NCI-H510A treated with DMSO at 0.1 percent for 48 hours (cell line): ENCODE measurements at regions not wholly inside any gene's neighbourhood (a gene's known extent, or its start where the extent isn't known, plus 50 kb on each side); places are given as distances from the start of the nearest gene placed in this dataset.
"Not testable (repeated sequence)": the region's sequence is repeated elsewhere in the genome, so short reads cannot be mapped to it uniquely, and the experiment has no call there.

Source experiments
- DNase-seq: peaks from one replicate; lab custom pipeline; 2025; lab: John Stamatoyannopoulos, UW

DNA sequence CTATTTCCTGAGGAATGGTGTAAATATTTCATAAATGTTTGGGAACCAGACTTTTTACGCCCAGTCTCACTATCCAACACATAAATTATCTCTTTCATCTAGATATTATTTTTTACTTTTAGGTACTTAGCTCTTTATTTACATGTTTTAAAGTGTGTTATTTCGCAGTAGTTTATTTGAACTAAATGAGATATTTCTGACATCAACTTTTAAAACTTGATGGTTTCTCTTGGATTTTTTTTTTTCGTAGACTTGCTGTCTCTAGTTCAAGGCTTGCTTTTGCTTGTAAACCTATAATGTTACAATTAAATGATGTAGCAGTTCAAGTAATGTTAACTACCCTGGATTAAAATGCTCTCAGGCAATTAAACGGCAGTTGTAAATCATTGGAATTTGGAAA is 241.7 kb upstream of the PDE3A start:
- DNase-seq, result no peak

GRCh38 chr12:20127413-20127812 is 240.9 kb upstream of the PDE3A start:
- no peak for DNase-seq

- DNase-seq, result no peak
These were observed 239.4 kb upstream of the PDE3A start for GRCh38 chr12:20128928-20129327.

GRCh38 chr12:20132818-20133217 is 235.5 kb upstream of the PDE3A start:
- no peak for DNase-seq

DNA sequence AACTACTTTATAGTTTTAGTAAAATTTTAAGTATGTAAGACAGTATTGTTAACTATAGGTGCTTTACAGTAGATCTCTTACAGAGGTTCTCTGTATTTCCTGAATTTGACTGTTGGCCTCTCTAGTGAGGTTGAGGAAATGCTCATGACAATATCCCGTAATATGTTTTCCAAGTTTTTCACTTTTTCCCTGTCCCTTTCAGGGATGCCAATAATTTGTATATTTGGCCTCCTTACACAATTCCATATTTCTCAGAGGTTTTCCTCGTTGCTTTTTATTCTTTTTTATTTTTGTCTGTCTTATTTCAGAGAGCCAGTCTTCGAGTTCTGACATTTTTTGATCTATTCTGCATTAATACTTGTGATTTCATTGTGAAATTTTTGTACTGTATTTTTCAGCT is 233.7 kb upstream of the PDE3A start:
- no peak for DNase-seq

DNA sequence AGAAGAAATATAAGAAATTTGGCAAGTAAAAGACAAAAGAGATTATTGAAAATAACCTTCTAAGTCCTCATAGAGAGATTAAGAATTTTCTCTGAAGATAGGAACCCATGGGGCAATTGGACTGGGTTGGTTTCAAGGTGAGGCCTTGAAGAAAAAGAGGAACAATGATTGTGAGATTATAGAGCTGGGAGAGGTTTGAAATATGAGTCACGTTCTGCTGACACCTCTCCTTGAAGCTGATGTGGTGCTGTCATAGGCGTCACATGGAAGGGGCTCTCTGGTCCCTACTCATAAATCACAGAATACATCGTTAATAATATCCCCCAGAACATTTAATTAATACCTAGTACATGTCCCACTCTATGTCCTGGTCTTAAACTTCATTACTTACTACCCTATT is 227.6 kb upstream of the PDE3A start:
- no peak for DNase-seq

DNA sequence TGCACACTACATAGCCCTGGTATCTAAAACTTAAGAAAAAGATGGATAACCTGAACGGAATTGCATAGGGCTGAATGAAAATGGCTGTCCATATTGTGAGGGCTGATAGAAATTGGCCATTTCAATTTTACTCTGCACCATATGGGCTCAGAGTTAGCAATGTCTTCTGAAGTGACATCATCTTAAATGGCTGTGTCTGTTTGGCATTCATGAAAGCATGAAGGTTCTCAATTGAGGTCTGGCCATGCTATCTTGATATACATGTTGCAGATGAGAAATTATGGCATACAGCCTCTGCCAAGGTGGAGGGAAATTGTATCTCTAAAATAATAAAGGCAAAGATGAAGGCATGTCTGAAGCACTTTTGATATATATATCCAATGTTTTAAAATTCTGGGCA is 226.0 kb upstream of the PDE3A start:
- no peak for DNase-seq

DNA sequence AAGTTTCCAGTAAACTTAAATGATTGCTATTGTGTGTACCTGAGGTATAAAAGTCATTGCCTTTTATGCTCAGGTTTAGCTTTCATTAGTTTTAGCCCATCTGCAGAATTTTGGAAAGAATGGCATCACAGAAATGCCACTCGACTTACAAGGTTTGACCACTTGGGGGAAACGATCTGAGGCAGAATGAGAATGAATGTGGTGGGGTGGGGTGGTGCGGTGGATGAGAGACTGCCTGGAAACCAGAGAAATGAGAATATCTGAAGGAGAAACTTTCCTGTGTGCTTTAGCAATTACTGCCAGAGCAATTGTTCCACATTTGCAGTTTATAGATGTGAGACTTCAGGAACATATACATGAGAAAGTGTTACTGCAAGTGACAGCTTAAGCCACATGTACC is 225.4 kb upstream of the PDE3A start:
- DNase-seq, result no peak

GRCh38 chr12:20144341-20144740 is 224.0 kb upstream of the PDE3A start:
- no peak for DNase-seq

GRCh38 chr12:20148241-20148640 is 220.1 kb upstream of the PDE3A start:
- no peak for DNase-seq

DNA sequence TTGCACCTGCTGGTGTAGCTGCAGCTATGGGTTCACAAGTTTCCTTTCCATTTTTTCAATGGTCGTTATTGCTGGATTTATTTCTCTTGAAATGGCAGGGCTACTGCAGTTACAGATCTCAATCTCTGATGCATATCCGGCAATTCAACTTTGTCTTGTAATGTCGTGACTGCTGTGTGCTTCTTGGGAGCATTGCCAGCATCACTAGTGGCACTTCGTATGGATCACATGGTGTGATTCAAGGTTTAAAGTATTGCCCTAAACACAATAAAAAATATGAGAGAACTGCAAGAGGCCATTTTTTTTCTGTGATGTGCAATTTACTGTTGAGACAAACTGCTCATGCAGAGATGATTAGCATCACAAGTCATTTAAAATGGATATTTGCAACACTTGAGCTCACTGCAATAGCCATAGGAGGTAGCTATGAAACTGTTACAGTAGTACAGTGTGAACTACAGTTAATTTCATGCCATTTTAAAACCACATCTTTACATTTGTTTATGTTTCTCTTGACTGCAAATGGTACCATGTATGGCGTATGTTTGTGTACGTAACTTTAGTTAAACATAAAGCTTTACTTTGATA is 217.4 kb upstream of the PDE3A start:
- peak; percentile 7 for DNase-seq

DNA sequence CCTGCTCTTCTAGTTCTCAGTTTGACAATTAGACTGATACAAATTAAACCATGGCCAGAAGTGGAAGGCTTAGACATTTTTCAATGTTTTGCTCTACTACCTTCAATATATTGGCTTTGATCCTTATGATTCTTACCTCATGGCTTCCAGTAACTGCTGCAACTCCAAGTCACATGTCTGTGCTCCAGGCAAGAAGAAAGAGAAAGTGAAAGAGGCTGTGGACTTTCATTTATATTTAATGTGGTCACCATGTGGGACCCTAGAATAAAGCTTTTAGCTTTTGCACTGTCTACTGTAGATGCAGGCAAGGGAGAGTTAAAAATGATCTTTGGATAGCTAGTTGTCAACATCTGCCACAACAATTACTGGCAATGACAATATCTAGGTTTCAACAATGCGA is 214.3 kb upstream of the PDE3A start:
- DNase-seq, result no peak

DNA sequence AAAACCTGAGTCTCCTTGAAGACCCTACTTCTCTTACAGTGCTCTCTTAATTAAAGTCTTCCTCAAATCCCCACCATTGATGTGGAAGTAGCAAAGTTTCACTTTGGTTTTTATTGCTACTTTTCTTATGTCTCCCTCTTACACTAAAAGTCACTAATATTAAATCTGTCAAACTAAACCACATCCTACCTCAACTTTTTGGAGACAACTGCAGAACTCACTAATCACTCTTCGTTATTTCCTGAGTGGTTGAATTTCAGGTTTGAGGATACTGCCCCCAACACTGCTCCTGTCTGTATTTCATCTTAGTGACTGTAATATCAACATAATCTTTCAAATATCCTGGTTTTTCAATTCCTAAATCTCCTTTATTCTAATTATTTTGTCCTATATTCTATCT is 213.0 kb upstream of the PDE3A start:
- no peak for DNase-seq

- DNase-seq, result not testable (repeated sequence)
These were observed 207.4 kb upstream of the PDE3A start for GRCh38 chr12:20160899-20161298.

DNA sequence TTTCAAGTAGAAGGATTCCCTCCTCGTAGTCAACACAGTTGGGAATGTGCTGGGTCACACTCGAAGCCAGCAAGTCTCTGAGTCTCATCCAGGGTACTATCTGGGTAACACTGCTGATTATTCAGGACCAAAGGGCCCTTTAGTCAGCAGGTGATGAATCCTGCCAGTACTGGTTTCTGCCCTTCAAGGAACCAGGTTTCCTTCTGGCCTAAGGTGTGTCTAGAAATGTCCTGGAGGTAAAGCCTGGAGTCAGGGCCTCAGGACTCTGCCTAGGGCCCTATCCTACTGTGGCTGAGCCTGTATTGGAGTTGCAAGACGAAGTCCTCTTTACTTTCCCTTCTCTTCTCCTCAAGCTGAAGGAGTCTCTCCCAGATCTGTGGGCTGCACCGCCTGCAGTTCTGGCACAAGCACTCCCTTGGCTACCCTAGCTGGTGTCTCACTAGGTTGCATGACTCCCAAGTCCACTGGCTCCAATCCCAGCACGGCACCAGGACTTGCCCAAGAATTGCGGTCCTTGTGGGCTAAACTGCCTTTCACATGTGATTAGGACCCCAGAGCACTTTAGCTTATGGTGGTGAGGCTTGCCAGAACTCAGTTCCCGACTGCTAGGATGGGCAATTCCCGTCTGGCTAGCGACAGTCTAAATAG is 193.7 kb upstream of the PDE3A start:
- DNase-seq, result no peak

- DNase-seq, result no peak
These were observed 192.5 kb upstream of the PDE3A start for GRCh38 chr12:20175704-20176388.

DNA sequence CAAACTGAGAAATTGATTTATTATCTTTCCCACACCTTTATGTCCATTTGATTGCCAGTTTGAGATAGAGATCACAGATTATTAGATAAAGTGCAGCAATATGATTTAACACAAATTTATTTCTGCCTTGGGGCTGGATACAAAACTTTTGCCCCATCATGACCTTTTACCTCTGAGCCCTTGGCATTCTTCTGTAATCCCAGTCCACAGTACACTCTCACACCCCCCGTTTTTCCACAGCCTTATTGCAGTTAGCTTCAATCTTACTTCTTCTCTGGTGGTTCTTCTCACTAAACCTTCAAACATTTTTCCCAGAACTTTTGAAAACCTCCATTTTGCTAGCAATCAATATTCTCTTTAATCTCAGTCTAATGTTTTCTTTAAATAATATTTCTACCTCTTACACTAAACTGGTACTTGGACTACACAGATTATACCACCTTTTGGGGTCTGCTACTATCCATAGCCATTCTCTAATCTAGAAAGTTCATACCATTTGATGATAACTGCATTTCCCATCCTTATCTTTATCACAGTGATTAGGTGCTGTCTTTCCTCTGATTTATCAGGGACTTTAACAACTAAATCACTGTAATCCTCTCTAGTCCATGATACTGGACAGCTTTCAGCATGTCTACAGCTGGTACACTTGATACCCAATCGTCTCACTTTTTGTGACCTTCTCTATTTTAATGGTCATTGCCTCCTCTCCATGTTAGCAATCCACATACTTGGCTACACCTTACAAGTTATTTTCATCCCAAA is 186.7 kb upstream of the PDE3A start:
- DNase-seq, result no peak

- DNase-seq, result no peak
These were observed 184.8 kb upstream of the PDE3A start for GRCh38 chr12:20183563-20183962.

DNA sequence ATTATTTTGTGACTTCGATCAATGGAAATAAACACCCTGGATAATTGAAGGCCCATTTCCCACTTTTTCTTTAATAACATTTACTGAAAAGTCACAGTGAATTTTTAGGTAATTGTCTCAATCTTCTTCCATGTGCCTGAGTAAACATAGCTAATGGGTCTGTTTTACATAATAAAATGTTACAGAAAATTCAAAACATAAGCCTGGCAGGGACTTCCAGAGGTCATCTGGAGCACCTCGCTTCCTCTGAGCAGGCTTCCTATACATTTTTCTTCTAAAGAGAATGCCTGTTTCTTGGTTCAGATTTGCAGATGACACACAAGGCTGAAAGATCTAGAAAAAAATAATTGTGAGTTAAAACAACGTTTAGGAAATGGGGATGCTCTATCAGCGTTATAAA is 183.8 kb upstream of the PDE3A start:
- DNase-seq, result no peak

- no peak for DNase-seq
These were observed 180.9 kb upstream of the PDE3A start for GRCh38 chr12:20187456-20187855.

- DNase-seq, result no peak
These were observed 179.2 kb upstream of the PDE3A start for GRCh38 chr12:20188930-20189653.

DNA sequence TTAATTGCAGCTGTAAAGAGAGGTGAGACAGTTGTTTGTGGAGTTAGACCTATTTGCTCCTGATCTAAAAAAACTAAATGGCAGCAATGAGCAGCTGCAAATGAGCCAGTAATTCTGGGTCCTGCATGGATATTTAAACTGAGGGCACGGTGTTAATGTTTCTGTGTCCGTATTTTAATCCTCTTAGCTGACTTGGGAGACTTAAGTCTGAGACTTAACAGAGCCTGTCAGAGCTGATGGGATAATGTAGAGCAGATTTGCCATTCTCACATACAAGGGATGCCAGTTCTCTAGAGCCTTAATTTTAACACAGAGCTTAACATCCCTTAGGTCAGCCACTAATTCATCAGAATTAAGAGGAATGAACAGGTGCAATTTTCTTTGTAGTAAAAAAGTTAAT is 178.6 kb upstream of the PDE3A start:
- no peak for DNase-seq
